ENCODE measurements at regions not wholly inside any gene's neighbourhood (a gene's known extent, or its start where the extent isn't known, plus 50 kb on each side); places are given as distances from the start of the nearest gene placed in this dataset.

DNA sequence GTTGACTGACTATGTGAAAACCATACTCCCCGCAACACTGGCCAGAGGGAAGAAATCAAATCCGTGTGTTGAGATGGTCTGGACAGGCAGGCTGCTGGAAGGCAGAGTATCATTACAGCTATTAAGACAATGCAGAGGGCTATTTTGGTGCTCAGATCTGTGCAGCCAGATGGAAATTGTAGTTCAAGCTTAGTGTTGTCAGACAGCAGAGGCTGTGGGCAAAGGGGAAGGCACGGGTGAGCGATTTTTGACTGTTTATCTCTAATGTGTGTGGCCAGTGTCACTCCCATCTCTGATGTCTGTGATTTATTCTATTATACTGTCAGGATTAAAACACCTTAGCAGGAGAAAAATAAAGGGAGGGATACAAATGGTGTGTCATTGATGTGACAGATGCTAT, 984.4 kb upstream of the WWC1 start:
- intact Hi-C loops (cut with DNase I), result no loop called here
- 66 to 79% (median 71%) methylated on average over 4 of the region's 4 CpGs for WGBS, 4 donors
- Histone ChIP-seq H3K9me3 (replicated peaks in 1 of 3) (no peaks in the 10 kb centered on the region), H3K27me3 (no peaks in the 10 kb centered on the region), H3K4me3 (no peak overlapping the region), H3K36me3 (replicated peaks in 1 of 2) (no peaks in the 10 kb centered on the region), H3K27ac (no peak overlapping the region), H3K4me1 (replicated peaks in 1 of 2) (no peaks in the 10 kb centered on the region)
- no peak for DNase-seq
- no peak for TF ChIP-seq POLR2A (IDR thresholded peaks at IDR 0.05)
- no peak for TF ChIP-seq CTCF (IDR thresholded peaks at IDR 0.05)

GRCh38 chr5:167308466-167308865, 983.0 kb upstream of the WWC1 start:
- H3K9me3 ChIP-seq (replicated peaks in 1 of 3), result no peaks in the 10 kb centered on the region
- no peaks in the 10 kb centered on the region for H3K27me3 ChIP-seq
- H3K4me3 ChIP-seq, result no peak overlapping the region
- H3K27ac ChIP-seq, result no peak overlapping the region
- intact Hi-C loops (cut with DNase I), result no loop called here
- H3K4me1 ChIP-seq (replicated peaks in 1 of 2), result no peaks in the 10 kb centered on the region
- DNase-seq, result no peak
- H3K36me3 ChIP-seq (replicated peaks in 1 of 2), result no peaks in the 10 kb centered on the region
- 69 to 85% (median 76%) methylated on average over 5 of the region's 5 CpGs for WGBS, 4 donors
- TF ChIP-seq POLR2A (IDR thresholded peaks at IDR 0.05) (no peak), CTCF (IDR thresholded peaks at IDR 0.05) (no peak)

- Histone ChIP-seq H3K36me3 (replicated peaks in 1 of 2) (no peaks in the 10 kb centered on the region), H3K27ac (no peak overlapping the region), H3K4me3 (no peak overlapping the region), H3K27me3 (no peaks in the 10 kb centered on the region), H3K9me3 (replicated peaks in 1 of 3) (no peaks in the 10 kb centered on the region), H3K4me1 (replicated peaks in 1 of 2) (no peaks in the 10 kb centered on the region)
- intact Hi-C loops (cut with DNase I), result no loop called here
- TF ChIP-seq POLR2A (IDR thresholded peaks at IDR 0.05) (no peak), CTCF (IDR thresholded peaks at IDR 0.05) (no peak)
- 84 to 88% (median 87%) methylated on average over 8 of the region's 8 CpGs for WGBS, 4 donors
- DNase-seq, result no peak
These were observed 981.4 kb upstream of the WWC1 start for GRCh38 chr5:167309941-167310517.

GRCh38 chr5:167311340-167311739, 980.1 kb upstream of the WWC1 start:
- no peak overlapping the region for H3K4me3 ChIP-seq
- 78 to 86% (median 79%) methylated on average over 3 of the region's 3 CpGs for WGBS, 4 donors
- H3K36me3 ChIP-seq (replicated peaks in 1 of 2), result no peaks in the 10 kb centered on the region
- TF ChIP-seq CTCF (IDR thresholded peaks at IDR 0.05), result no peak
- no peak for TF ChIP-seq POLR2A (IDR thresholded peaks at IDR 0.05)
- no peaks in the 10 kb centered on the region for H3K9me3 ChIP-seq (replicated peaks in 1 of 3)
- H3K4me1 ChIP-seq (replicated peaks in 1 of 2), result no peaks in the 10 kb centered on the region
- intact Hi-C loops (cut with DNase I), result no loop called here
- no peaks in the 10 kb centered on the region for H3K27me3 ChIP-seq
- no peak for DNase-seq
- no peak overlapping the region for H3K27ac ChIP-seq
